Posterior vena cava (tissue), 2 donors: ENCODE measurements at regions not wholly inside any gene's neighbourhood (a gene's known extent, or its start where the extent isn't known, plus 50 kb on each side); places are given as distances from the start of the nearest gene placed in this dataset.
"Not testable (repeated sequence)": the region's sequence is repeated elsewhere in the genome, so short reads cannot be mapped to it uniquely, and the experiment has no call there.

Source experiments
- DNase-seq: peaks from one replicate; pipeline ENCODE4 v3.0.0-alpha.2; 2020; ENCODE audit warnings: low spot score
- intact Hi-C, 2 donors: fragments of 100-400 bp; cut with DNase I; formaldehyde crosslinking; loops; one replicate each; pipeline versions ENCODE4 v1.14.1 to v1.14.2; 2022 to 2023
- donor health status: DM: yes; HTN: yes; CAD: no.
- donor health status: DM: yes; HTN: yes; CAD: no.

DNA sequence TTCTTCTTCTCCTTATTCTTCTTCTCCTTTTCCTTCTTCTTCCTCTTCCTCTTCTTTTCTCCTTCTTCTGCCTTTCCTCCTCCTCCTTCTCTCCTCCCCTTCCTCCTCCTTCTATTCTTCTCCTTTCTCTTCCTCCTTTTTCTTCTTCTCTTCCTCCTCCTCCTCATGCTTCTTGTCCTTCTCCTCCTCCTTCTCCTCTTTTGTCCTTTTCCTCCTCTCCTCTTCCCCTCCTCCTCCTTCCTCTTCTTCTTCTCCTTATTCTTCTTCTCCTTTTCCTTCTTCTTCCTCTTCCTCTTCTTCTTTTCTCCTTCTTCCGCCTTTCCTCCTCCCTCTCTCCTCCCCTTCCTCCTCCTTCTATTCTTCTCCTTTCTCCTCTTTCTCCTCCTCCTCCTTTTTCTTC lies 1258.2 kb downstream of the TYW1 start:
- intact Hi-C loops, DNase-seq: not testable (repeated sequence)

- no peak for DNase-seq
- intact Hi-C loops = no loop called here
These were observed 1259.7 kb downstream of the TYW1 start for GRCh38 chr7:68256295-68256694.

DNA sequence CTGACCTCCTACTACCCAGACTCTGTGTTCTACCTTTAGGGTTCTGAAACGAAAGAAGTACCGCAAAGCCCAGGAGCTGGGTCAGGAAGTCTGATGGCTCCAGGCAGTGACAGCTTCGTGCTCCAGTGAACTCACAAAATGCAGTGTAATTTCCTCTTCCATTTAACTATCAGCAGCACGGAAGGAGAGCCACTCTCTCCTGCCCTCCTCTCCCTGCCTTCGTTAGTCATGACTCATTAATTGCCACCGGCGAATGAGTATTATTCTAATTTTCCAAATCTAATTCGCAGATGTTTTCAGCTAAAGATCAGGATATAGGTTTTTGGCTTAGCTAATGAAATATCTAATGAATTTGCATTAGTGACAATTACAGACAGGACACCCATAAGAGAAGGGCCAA lies 1262.0 kb downstream of the TYW1 start:
- DNase-seq = no peak
- intact Hi-C loops = no loop called here

DNA sequence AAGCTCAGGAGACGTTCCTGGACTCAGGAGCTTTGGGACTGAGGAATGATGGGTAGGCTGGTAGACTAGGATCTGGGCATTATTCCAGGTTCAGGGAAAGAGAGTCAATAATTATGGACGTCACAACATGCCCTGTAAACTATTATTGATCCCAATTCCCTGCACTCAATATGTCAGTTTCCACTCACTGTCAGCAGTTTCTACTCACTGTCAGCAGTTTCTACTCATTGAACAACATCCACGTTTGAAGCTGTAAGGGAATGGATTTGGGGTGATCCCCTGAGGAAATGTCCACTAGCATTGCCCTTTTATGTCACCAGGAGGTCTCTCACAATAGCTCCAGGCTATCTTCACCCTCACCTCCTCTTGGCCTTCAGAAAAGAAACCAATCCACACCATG lies 1268.6 kb downstream of the TYW1 start:
- no peak for DNase-seq
- intact Hi-C loops = no loop called here

- no peak for DNase-seq
- intact Hi-C loops = no loop called here
These were observed 1269.5 kb downstream of the TYW1 start for GRCh38 chr7:68266004-68266579.

- no peak for DNase-seq
- intact Hi-C loops = no loop called here
These were observed 1270.9 kb downstream of the TYW1 start for GRCh38 chr7:68267486-68267885.

DNA sequence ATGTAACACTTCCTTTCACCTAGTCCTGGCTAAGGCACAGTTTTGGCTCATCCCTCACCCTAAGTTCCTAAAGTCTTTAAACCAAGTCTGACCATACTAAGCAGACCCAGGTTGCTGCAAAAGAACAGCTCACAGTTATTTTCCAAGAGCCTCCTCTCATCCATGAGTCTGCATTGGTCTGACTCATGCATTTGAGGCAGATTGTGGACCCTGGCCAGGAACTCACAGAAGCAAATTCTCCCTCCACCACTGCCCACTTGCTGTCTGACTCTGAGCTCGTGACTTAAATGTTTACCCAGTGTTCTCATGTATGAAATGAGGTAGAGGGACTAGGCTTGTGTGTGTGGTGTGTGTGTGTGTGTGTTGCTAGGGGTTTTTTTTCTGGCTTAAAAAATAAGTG lies 1272.8 kb downstream of the TYW1 start:
- intact Hi-C loops = no loop called here
- DNase-seq = no peak

GRCh38 chr7:68272507-68272906 lies 1275.9 kb downstream of the TYW1 start:
- no peak for DNase-seq
- intact Hi-C loops = no loop called here

- no peak for DNase-seq
- intact Hi-C loops = no loop called here
These were observed 1280.1 kb downstream of the TYW1 start for GRCh38 chr7:68276725-68277124.

DNA sequence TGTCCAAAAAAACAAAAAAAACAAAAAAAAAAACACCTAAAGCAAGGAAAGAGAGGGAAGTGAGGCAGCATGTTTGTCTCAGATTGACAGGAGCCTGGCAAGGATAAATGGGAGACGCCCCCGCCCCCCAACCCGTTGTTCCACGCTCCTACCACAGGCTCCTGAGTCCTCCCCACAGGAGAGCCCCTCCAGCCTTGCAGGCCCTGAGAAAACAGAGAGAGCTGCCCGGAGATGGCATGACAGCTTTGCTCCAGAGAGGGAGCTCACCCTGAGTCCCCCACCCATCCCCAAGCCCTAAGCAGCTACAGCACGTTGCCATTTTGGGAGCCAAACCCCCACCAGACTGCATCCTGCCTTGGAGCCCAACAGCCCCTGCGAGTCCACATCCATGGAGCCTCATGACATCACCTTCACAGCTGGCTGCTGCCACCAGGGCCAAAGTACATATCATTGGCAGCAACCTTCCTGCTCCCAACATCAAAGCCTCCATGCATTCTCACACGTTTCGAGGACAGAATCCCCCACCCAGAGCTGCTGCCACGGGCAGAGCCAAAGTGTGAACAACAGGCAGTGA lies 1283.3 kb downstream of the TYW1 start:
- no peak for DNase-seq
- intact Hi-C loops = no loop called here

GRCh38 chr7:68280931-68281330 lies 1284.3 kb downstream of the TYW1 start:
- intact Hi-C loops = no loop called here
- DNase-seq = no peak

DNA sequence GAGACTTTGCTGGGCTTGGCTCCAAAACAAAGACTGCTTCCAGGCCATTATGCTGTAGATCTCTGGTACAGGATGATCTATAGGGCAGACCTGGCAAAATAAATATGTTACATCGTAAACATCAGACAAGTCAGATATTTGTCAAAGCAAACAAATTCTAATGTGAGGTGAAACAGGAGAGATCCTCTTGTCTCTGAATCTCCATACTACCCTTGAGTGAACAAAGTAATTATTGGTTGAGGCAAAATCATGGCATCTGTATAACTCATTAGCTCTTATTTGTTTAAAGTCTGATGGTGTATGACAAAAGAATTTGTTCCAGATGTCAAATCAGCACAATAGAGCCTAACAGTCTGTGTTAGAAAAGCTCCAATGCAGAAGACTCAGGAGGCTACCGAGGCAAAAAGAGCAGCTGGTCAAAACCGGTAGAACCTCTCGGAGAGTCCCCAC lies 1291.5 kb downstream of the TYW1 start:
- intact Hi-C loops = no loop called here
- no peak for DNase-seq

GRCh38 chr7:68291710-68292109 lies 1295.1 kb downstream of the TYW1 start:
- DNase-seq = no peak
- intact Hi-C loops = no loop called here

- intact Hi-C loops = loop anchor here in 1 of 2 donors (2.0 kb wide), 1 partner anchor 75 kb away; no protein-coding TSS in a partner anchor
These were observed 1298.8 kb downstream of the TYW1 start for GRCh38 chr7:68295386-68295785.

DNA sequence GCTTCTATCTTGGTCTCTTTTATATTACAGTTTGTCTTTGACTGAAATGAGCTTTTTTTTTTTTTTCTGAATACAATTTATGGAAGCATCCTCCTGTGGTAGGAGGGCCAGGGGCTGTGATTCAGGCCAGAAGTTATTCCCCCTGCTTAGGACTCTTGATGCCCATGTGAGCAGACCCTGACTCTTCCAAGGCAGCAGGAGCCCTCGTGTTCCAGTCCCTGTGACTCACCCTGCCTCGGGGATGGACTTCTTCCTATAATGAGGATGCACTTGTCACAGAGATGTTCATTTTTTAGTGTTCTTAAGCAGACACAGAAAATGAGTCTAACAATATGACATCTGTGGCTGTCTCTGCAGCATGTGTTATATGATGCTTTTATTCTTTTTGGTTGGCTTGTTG lies 1293.7 kb upstream of the AUTS2 start:
- no peak for DNase-seq
- intact Hi-C loops = no loop called here

More at GRCh38 chr7:68295386-68295785, 1298.8 kb downstream of the TYW1 start:
- DNase-seq = no peak

- no peak for DNase-seq
These were observed 1291.6 kb upstream of the AUTS2 start for GRCh38 chr7:68306692-68307107.

GRCh38 chr7:68309271-68309670 lies 1289.0 kb upstream of the AUTS2 start:
- intact Hi-C loops = no loop called here
- DNase-seq = no peak

More at GRCh38 chr7:68306692-68307107, 1291.6 kb upstream of the AUTS2 start:
- intact Hi-C loops = no loop called here

DNA sequence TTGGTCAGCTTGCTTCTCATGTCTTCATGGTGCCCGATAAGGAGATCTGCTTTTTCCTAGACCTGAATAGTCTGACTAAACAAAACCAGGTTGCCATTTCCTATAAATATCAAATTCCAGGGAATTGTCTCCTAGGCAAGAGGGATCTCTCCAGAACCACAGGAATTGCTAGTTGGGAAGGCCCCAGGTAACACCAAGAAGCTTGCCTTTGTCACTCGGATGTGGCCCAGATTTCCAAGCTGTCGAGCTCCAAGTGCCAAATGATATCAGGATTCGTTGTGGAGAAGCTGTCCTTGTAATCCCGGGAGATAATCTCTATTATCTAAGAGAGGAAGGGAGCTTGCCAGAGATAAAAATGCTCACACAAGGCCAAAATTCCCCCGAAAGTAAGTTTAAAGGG lies 1288.5 kb upstream of the AUTS2 start:
- DNase-seq = no peak
- intact Hi-C loops = no loop called here

DNA sequence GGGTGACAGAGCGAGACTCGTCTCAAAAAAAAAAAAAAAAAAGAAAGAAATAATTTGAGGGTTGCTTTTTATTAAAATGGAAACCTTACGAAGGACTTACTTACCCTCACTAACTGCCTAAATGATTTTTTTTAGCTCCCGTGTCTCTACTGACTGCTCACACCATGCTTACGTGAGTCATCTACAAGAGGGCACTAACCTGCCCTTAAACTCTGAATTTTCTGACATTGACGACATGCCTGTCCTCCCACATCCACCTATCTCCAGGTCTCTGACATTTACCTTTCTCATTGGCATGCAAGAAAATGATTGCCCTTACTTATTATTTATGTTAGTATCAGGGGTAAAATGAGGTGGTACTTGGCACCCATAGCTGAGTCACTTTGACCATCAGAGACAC lies 1286.3 kb upstream of the AUTS2 start:
- intact Hi-C loops = no loop called here

GRCh38 chr7:68313806-68314205 lies 1284.5 kb upstream of the AUTS2 start:
- intact Hi-C loops = no loop called here
- no peak for DNase-seq

More for the DNA sequence above, 1286.3 kb upstream of the AUTS2 start:
- no peak for DNase-seq

GRCh38 chr7:68314208-68314607 lies 1284.1 kb upstream of the AUTS2 start:
- intact Hi-C loops = no loop called here
- DNase-seq = no peak
